ENCODE measurements at regions not wholly inside any gene's neighbourhood (a gene's known extent, or its start where the extent isn't known, plus 50 kb on each side); places are given as distances from the start of the nearest gene placed in this dataset.

GRCh38 chr9:135190789-135191577 lies 103.5 kb downstream of the OLFM1 start:
- no peak for TF ChIP-seq CTCF (IDR thresholded peaks at IDR 0.05)
- no peak for TF ChIP-seq POLR2A (IDR thresholded peaks at IDR 0.05)
